ENCODE measurements at regions not wholly inside any gene's neighbourhood (a gene's known extent, or its start where the extent isn't known, plus 50 kb on each side); places are given as distances from the start of the nearest gene placed in this dataset.

GRCh38 chr1:224502459-224503160 is 68.0 kb upstream of the WDR26 start:
- TF ChIP-seq JUNB (IDR thresholded peaks at IDR 0.05; ENCODE audit: unreplicated experiment): no peak
- TF ChIP-seq STAT1 (IDR thresholded peaks at IDR 0.05; ENCODE audit: unreplicated experiment): no peak
- TF ChIP-seq REST (IDR thresholded peaks at IDR 0.05; ENCODE audit: unreplicated experiment): no peak
- no peak for TF ChIP-seq ETS1 (IDR thresholded peaks at IDR 0.05)
- TF ChIP-seq CTCF (conservative IDR thresholded peaks at IDR 0.05; ENCODE audit: low read depth in 2 of 2): no peak
- no peak for TF ChIP-seq EZH2phosphoT487 (IDR thresholded peaks at IDR 0.05; ENCODE audit: unreplicated experiment)
- no peak for TF ChIP-seq NANOG (IDR thresholded peaks at IDR 0.05; ENCODE audit: borderline replicate concordance)
- no peak for TF ChIP-seq EZH2 (IDR thresholded peaks at IDR 0.05; ENCODE audit: low read depth, unreplicated experiment)
- no peak for TF ChIP-seq CREB1 (CRISPR knock-in tag; IDR thresholded peaks at IDR 0.05; ENCODE audit: low read depth)
- no peak for TF ChIP-seq ZNF331 (CRISPR knock-in tag; IDR thresholded peaks at IDR 0.05; ENCODE audit: low read depth)
- TF ChIP-seq POLR2AphosphoS5 (IDR thresholded peaks at IDR 0.05; ENCODE audit: low read depth): no peak
- no peak for TF ChIP-seq ZNF462 (CRISPR knock-in tag; IDR thresholded peaks at IDR 0.05)
- no peaks in the 10 kb centered on the region for H3K9me2 ChIP-seq (ENCODE audit: insufficient read depth)
- H3K4me1 ChIP-seq (ENCODE audit: insufficient read depth): peaks cover 54% of the 10 kb centered on the region
- H3K36me3 ChIP-seq (ENCODE audit: insufficient read depth): no peaks in the 10 kb centered on the region
- Mint-ChIP-seq H3K27ac (peak overlapping the region; percentile 61), H3K4me3 (peak overlapping the region; percentile 18; the same call in 2 of the 3 replicates), H3K9me3 (peaks cover 7% of the 10 kb centered on the region), H3K36me3 (ENCODE audit: low read depth) (peaks cover 4% of the 10 kb centered on the region; the same call in 2 of the 3 replicates), H3K27me3 (ENCODE audit: insufficient read depth, low read depth, poor library complexity) (peaks cover 24% of the 10 kb centered on the region), H3K4me1 (peaks cover 74% of the 10 kb centered on the region)
- H3K27me3 ChIP-seq (ENCODE audit: insufficient read depth): no peaks in the 10 kb centered on the region
- H3F3A ChIP-seq (replicated peaks; ENCODE audit: low read depth): peaks cover 37% of the 10 kb centered on the region
- peak overlapping the region; percentile 62 for H3K4me2 ChIP-seq
- H3K27ac ChIP-seq (ENCODE audit: low read depth): peak overlapping the region; percentile 99
- peak overlapping the region; percentile 32 for H3K4me3 ChIP-seq
- H4K20me1 ChIP-seq (replicated peaks; ENCODE audit: insufficient read depth): no peaks in the 10 kb centered on the region
- ATAC-seq (peak; percentile 30), DNase-seq (ENCODE audit: low spot score) (peak; percentile 53)
- H2AFZ ChIP-seq: 0 out of 2 replicates have a peak overlapping the region, but pooled peaks have one; percentile 3
- H3K79me2 ChIP-seq (replicated peaks; ENCODE audit: insufficient read depth): no peaks in the 10 kb centered on the region
